Neutrophil (primary cell): ENCODE measurements at regions not wholly inside any gene's neighbourhood (a gene's known extent, or its start where the extent isn't known, plus 50 kb on each side); places are given as distances from the start of the nearest gene placed in this dataset.

Source experiments
- H3K27ac ChIP-seq: fragments of 200-600 bp; sonication (generic); 2 replicates; pipeline ENCODE4 v1.5.1; 2016; ENCODE audit warnings: mild to moderate bottlenecking, moderate library complexity
- H3K27me3 ChIP-seq: fragments of 200-600 bp; sonication (generic); 2 replicates; pipeline ENCODE4 v1.6.0; 2016; ENCODE audit warnings: mild to moderate bottlenecking
- H3K36me3 ChIP-seq: fragments of 200-600 bp; sonication (generic); 2 replicates; pipeline ENCODE4 v1.5.1; 2017
- H3K4me1 ChIP-seq, 2 experiments: fragments of 200-600 bp in 1 of 2; sonication (generic) in 1 of 2; 1 replicate in 1 of 2; 2 replicates in 1 of 2; pipeline versions ENCODE4 v1.5.1 to v1.6.1; 2013 to 2016; ENCODE audit warnings: low read depth in 1 of 2, low read length in 1 of 2, mild to moderate bottlenecking in 1 of 2, moderate library complexity in 1 of 2; ENCODE audit not compliant: control insufficient read depth in 1 of 2, insufficient read depth in 1 of 2
- H3K4me3 ChIP-seq, 2 experiments: fragments of 200-600 bp in 1 of 2; sonication (generic) in 1 of 2; 1 replicate in 1 of 2; 2 replicates in 1 of 2; pipeline ENCODE4 v1.5.1; 2013 to 2016; ENCODE audit warnings: low read depth in 1 of 2, low read length in 1 of 2, mild to moderate bottlenecking in 1 of 2, moderate library complexity in 1 of 2
- H3K9me3 ChIP-seq: fragments of 200-600 bp; sonication (generic); 2 replicates; pipeline ENCODE4 v1.5.1; 2016
- TF ChIP-seq, protein P1 (sequence below): fragments of 200-600 bp; sonication (generic); IDR thresholded peaks from 2 replicates; pipeline ENCODE4 v1.5.1; 2016; ENCODE audit warnings: antibody characterized with exemption

DNA sequence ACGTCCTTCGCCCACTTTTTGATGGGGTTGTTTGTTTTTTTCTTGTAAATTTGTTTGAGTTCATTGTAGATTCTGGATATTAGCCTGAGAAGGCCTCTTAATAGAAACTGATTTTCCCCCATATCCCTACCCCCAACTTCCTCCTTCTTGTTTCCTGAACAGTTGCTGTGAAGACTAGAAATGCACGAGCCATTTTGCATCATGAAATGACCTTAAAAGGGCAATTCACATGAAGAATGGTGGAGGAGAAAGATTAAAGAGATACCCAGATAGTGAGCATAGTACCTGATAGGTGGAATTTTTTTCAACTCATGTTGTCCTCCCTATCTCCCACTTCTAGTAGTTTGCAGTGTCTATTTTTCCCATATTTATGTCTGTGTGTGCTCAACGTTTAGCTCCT lies 55.2 kb upstream of the KCNH8 start:
- Histone ChIP-seq H3K27me3 (no peaks in the 10 kb centered on the region), H3K4me1 (no peaks in the 10 kb centered on the region), H3K27ac (no peak overlapping the region), H3K9me3 (no peaks in the 10 kb centered on the region), H3K4me3 (no peak overlapping the region), H3K36me3 (no peaks in the 10 kb centered on the region)
- TF ChIP-seq, protein P1, sequence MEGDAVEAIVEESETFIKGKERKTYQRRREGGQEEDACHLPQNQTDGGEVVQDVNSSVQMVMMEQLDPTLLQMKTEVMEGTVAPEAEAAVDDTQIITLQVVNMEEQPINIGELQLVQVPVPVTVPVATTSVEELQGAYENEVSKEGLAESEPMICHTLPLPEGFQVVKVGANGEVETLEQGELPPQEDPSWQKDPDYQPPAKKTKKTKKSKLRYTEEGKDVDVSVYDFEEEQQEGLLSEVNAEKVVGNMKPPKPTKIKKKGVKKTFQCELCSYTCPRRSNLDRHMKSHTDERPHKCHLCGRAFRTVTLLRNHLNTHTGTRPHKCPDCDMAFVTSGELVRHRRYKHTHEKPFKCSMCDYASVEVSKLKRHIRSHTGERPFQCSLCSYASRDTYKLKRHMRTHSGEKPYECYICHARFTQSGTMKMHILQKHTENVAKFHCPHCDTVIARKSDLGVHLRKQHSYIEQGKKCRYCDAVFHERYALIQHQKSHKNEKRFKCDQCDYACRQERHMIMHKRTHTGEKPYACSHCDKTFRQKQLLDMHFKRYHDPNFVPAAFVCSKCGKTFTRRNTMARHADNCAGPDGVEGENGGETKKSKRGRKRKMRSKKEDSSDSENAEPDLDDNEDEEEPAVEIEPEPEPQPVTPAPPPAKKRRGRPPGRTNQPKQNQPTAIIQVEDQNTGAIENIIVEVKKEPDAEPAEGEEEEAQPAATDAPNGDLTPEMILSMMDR, result no peak

DNA sequence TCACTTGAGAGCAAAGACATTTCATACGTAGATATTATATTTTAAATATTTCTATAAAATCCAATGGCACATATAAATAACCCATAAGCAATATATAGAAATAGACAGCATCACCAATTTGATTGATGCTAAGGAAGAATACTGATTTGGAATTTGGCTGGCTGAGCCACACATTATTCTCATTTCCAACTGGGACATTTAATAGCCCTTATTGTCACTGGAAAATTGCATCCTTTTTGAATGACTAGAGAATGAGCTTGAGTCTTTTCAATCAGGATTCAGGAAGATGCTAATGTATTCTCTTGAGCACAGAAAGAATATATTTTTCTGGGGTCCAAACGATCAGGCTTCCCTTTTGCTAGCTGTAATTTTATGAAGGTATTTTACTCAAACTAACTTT lies 70.9 kb upstream of the KCNH8 start:
- TF ChIP-seq, protein P1, result no peak
- Histone ChIP-seq H3K27ac (no peak overlapping the region), H3K9me3 (no peaks in the 10 kb centered on the region), H3K4me1 (no peaks in the 10 kb centered on the region), H3K27me3 (no peaks in the 10 kb centered on the region), H3K4me3 (no peak overlapping the region), H3K36me3 (no peaks in the 10 kb centered on the region)

DNA sequence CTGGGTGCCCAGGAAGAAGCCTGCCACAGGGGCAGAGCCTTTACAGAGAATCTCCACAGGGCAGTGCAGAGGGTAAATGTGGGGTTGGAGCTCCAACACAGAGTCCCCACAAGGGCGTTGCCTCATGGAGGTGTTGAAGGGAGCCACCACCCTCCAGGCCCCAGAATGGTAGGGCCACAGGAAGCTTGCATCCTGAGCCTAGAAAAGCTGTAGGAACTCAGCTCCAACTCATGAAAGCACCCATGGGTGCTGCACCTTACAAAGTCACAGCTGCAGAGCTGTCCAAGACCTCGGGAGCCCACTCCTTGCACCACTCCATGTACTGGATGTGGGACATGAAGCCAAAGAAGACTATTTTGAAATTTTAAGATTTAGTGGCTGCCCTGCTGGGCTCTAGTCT lies 73.3 kb upstream of the KCNH8 start:
- no peaks in the 10 kb centered on the region for H3K27me3 ChIP-seq
- no peaks in the 10 kb centered on the region for H3K36me3 ChIP-seq
- no peaks in the 10 kb centered on the region for H3K4me1 ChIP-seq
- no peak overlapping the region for H3K4me3 ChIP-seq
- no peak overlapping the region for H3K27ac ChIP-seq
- TF ChIP-seq, protein P1, result no peak
- no peaks in the 10 kb centered on the region for H3K9me3 ChIP-seq

DNA sequence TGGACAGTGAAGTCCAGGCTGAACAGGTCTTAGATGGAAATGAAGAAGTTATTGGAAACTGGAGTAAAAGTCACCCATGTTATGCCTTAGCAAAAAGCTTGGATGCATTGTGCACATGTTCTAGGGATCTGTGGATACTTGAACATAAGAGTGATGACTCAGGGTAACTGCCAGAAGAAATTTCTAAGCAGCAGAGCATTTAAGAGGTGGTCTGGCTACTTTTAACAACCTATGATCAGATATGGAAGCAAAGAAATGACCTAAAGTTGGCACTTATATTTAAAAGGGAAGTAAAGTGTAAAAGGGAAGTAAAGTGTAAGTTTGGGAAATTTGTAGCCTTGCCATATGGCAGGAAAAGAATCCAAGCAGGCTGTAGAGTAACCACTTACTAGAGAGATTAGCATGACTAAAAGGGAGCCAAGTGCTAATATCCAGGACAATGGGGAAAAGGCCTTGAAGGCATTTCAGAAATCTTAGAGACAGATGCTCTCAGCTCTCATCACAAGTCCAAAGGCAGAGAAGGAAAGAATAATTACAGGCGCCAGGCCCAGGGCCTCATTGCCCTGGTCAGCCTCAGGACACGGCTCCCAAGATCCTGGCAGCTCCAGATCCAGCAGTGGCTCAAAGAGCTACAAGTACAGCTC lies 73.9 kb upstream of the KCNH8 start:
- no peak overlapping the region for H3K4me3 ChIP-seq
- TF ChIP-seq, protein P1, result no peak
- H3K4me1 ChIP-seq, result no peaks in the 10 kb centered on the region
- no peaks in the 10 kb centered on the region for H3K36me3 ChIP-seq
- H3K9me3 ChIP-seq, result no peaks in the 10 kb centered on the region
- no peaks in the 10 kb centered on the region for H3K27me3 ChIP-seq
- no peak overlapping the region for H3K27ac ChIP-seq

DNA sequence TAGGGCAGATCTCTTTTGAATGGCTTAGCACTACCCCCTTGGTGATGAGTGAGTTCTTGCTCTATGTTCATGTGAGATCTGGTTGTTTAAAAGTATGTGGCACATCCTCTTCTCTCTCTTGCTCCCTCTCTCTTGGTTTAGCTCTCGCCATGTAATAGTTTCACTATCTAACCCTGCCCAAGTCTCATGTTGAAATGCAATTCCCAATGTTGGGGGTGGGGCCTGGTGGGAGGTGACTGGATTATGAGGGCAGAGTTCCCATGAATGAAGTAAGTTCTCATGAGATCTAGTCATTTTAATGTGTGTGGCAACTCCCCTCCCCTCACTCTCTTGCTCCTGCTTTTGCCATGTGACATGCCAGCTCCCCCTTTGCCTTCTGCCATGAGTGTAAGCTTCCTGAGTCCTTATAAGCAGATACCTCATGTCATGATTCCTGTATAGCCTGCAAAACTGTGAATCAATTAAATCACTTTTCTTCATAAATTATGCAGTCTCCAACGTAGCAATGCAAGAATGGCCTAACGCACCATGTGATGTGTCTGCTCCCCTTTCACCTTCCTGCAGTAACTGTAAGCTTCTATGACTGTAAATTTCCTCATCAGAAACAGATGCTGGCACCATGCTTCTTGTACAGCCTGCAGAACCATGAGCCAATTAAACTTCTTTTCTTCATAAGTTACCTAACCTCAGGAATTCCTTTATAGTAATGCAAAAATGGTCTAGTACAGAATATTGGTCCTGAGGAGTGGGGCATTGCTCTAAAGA lies 74.8 kb upstream of the KCNH8 start:
- no peak overlapping the region for H3K4me3 ChIP-seq
- H3K27me3 ChIP-seq, result no peaks in the 10 kb centered on the region
- TF ChIP-seq, protein P1, result no peak
- no peak overlapping the region for H3K27ac ChIP-seq
- no peaks in the 10 kb centered on the region for H3K4me1 ChIP-seq
- H3K9me3 ChIP-seq, result no peaks in the 10 kb centered on the region
- H3K36me3 ChIP-seq, result no peaks in the 10 kb centered on the region
